ENCODE measurements at regions not wholly inside any gene's neighbourhood (a gene's known extent, or its start where the extent isn't known, plus 50 kb on each side); places are given as distances from the start of the nearest gene placed in this dataset.
"Not testable (repeated sequence)": the region's sequence is repeated elsewhere in the genome, so short reads cannot be mapped to it uniquely, and the experiment has no call there.

DNA sequence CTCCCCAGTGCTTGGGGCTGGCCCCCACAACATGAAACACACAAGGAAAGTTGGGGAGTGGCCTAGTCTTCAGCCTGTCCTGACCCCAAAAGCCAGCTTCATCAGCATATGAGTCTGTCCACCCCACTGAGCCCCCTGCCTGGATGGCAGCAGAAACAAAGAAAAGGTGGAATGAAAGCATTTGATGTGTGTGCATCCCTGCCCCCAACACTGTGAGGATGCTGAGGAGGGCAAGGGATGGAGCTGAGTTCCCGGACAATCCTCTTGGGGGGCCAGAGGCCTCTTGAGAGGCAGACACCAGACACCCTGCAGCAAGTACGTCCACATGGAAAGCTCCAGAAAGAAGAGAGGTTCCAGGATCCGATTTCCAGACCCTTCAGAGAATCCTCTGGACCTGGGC is 113.5 kb upstream of the PPP1R26 start:
- DNase-seq = no peak

DNA sequence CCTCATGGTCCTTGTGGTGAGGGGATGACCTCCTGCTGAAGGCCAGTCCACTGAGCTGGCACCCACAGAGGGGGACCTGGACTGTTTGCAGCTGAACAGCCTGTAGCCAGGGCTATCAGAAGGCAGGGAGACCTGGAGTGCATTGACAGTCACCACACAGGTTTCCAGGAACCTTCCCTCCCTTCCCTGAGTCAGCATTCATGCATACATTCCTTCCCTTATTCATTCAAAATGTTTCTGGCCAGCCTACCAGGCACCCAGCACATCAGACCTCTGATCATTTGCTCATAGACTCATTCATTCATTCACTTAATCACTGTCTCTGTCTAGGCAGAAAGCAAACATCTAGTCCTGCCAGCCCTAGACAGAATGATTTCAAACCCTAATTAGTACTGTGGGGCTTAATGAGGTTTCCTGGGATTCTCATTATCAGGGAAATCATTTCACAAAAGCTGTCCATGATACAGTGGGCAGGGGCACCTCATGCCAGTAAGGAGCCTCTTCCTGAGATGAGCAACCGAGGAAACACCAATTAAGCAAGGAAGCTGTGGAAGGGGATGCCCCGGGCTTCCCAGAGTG is 110.1 kb upstream of the PPP1R26 start:
- DNase-seq = no peak

DNA sequence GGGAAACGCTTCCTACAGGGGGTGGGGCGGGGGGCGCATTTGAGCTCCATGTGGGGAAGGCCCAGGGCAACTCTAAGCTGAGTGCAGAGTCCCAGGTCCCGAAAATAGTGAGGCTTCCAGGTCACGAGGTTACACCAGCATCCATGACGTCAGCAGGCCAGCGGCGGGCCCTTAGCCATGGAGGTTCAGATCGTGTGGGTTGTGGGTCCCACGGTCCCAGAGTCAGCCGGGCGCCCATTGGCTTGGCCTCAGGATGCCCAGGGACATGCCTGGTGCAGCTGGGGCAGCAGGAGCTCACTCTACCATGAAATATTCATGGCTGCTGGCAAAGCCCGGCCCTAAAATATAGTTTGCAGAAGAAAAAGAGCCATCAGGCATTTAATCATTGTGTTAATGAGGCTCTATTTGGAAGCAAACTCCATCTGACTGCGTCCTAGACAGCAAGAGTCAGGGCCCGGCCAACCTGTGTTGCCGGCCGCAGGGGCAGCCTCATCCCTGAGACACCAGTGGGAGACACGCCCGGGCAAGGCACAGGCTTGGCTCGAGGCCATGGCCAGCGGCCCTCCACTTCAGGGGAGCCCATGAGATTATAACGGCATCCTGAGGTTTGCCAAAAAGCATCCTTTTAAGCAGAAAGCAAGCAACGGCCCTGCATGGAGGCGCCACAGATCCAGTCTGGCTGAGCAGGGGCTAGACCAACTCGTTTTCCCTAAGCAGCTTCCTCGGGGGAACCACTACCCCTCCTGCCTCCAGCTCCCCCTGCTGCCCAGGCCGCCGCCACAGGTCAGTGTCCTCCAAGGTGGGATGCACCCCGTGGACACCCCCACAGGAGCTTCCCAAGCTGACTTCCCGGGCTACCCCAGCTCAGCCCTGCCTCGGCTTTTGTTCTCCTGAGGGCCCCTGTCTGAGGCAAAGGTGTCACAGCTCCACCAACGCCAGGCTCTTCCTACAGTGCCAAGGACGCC is 108.9 kb upstream of the PPP1R26 start:
- DNase-seq = no peak

DNA sequence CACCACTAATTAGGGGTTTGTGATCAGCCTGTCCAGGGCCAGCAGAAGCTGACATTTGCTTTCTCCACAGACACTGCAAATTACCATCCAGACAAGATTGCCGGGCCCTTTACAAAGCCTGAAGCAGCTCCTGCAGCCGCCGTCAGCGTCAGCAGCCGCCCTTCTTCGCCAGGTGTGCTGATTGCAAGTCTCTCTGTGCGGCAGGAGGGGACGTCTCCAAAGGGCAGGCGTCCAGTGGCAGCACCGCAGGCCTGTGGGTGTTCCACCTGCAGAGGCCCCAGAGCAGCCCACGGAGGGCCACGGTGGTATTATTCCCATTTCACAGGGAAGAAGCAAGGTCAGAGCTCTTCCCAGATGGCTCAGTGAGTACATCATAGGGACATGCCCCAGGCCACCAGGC is 108.0 kb upstream of the PPP1R26 start:
- DNase-seq = no peak

DNA sequence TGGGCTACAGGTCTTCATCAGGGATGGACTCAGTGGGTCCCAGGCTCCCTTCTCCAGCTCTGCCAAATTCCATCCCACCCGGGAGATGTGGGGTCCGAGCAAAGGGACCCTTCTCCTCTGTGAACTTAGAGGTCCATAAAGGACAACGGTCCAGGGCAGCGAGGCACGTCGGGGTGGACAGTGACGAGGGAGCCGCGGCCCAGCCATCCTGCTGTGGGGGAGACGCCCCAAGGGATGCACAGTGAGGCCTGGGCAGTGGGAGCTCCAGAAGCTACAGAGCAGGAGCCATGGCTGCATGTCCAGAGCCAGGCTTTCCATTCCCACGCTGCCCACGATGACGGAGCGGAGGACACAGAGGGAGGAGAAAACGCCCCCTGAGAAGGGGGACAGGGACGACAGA is 107.5 kb upstream of the PPP1R26 start:
- no peak for DNase-seq

DNA sequence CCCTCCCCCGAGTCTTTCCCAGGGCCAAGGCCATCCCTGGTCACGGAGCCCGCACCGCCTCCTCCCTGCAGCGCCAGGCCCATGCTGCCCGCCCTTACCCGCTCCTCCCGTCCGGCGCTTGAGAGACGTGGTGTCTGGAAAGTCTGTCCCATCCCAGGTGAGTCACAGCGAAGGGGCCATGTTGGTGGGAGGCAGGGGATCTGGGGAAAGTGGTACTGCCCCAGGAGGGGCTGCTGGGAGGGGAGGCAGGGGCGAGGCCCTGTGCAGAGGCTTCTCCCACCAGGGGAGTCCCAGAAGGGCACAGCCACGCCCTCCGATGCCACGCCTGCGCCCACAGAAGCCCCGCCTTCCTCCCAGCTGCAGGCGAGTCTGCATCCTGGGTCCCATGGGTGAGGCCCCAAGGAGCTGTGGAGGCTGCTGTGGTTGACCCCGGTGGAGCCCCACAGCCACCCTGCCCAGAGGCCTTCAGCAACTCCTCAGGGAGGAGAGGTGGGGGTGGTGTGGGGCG is 107.0 kb upstream of the PPP1R26 start:
- no peak for DNase-seq

DNA sequence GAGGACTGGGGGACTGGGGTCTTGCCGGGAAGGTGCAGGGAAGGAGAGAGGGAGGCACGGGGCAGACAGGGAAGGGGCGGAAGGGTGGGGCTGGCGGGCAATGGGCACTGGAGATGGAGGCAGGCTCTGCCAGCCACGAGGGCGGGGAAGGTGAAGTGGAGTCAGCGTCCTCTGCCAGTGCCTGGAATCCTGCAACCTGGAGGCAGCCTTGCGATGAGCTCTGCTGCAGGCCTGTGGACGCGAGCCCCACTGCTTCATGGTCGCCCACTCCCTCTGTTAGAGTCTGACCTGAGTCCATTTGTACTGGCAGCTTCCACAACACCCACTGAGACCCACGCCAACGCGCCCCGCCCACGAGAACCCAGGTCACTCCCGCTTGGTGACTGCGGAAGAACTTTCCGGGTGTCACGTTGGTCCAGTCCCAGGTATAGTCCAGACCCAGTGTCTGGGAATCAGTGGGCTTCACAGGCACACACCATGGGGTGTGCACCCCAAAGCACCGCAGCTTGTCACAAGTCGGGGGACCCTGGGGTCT is 106.4 kb upstream of the PPP1R26 start:
- DNase-seq = no peak

DNA sequence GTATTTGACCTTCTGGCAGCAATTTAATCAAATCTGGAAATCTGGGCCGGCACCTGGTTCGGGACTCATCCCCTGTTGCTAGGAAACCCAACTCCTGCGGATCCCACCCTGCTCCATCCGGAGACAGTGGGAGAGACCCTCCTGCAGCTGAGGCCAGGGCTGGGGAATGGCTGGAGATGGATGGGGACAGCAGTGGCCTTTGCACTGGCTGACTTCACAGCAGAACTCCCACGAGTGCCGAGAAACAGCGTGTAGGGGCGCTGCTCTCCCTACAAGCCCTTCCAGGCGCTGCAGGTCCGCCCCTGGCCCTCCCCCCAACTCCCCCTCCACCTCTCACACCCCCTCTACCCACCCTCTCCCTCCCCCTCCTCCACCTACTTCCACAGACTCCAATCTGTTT is 105.8 kb upstream of the PPP1R26 start:
- DNase-seq = no peak

DNA sequence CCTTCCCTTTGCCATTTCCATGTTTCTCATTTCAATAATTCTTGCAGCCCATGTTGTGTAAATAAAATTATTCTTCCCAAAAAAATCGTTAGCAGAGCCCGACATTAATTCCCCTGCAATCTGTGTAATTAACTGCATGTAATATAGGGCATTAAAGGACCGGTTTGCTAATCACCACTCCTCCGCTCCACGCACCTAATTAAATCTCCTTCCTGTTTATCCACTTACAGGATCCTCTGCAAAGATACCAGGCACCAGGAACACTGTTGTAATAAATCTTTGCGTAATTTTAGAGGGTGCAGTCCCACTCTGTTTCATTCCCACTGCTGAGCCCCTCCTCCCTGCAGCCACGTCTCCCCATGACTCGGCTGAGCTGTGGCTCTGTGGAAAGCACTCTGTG is 105.0 kb upstream of the PPP1R26 start:
- DNase-seq = no peak

DNA sequence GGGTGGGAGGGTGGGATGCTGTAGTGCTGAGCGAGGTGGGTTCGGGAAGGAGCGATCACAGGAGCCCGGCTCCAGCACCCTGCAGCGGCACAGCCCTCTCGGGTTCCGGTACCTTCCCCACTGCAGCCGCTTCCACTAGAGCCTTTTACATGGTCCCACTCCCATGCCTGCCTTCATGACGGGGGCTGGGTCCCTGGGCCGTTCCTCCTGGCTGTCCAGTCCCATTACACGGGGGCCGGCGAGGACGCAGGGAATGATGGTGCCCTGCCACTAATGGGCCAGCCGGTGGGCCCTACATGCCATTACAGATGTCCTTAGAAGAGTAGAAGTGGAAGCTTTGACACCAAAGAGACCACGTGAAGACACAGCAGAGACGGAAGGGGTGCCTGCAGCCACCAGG is 104.6 kb upstream of the PPP1R26 start:
- DNase-seq = no peak

DNA sequence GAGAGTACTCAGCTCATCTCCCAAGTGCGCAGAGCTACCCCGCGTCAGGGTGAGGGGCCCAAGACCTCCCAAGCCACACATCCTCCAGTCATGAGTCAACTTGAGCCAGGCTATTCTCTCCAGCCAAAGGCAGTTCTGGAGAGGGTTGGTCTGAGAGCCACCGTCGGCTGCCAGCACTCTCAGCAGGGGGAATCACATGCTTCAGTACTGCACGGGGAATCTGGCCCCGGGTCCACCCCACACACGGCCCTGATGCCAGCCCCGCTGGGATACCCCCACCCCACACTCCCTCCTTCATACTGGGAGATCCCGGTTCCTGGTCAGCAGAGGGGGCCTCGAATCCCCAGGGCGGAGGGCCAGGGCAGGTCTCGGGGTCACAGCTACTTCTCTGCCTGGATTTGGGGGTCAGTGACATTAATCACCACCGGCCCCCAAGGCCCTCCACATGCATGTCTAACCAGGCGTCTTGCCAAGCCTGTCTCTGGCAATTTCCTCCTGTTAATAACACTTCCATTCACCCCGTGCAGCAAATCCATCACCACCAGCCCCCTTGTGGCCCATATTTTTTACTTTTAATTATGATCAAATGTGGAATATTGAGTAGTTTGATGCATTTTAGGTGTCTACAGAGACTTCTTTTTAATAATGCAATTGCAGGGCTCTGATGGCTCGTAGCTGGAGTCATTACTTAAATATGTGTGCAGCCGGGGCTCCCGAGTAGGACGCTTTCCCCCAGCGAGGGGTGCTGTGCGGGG is 102.9 kb upstream of the PPP1R26 start:
- DNase-seq = no peak

DNA sequence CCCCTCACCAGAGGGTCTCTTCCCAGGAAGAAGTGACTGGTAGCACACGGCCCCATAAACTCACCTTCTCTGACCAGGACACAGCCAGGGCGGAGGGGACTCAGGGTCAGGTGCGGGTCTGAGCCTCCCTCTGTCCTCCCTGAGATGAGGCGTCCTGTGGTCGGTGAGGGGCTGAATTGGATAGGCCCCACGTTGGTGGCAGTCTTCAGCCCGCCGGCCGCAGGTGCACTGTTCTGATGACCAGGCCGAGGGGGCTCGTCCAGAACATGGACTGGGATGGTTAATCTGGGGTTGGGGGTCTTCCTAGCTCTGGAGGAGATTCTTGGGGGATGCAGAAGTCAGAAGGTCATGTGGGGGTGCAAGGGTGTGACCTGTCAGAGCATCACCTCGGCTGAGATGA is 102.2 kb upstream of the PPP1R26 start:
- no peak for DNase-seq

DNA sequence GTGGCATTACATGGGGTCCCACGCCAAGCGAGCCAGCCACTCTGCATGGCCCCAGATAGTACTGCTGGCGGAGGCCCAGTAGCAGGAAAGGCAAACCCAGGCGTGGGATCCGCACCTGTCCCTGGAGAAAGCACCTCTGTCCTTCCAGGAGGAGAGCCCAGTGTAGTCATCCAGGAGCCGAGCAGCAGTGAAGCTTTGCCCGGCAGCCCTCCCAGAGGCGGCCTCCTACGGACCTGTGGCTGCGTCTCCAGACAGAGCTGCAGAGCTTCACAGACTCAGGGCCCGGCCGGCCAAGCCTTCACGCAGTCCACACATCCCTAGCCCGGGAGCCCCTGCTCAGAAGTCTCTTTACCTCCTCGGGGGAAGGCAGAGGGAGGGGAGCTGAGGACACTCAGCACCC is 100.8 kb upstream of the PPP1R26 start:
- DNase-seq = no peak

DNA sequence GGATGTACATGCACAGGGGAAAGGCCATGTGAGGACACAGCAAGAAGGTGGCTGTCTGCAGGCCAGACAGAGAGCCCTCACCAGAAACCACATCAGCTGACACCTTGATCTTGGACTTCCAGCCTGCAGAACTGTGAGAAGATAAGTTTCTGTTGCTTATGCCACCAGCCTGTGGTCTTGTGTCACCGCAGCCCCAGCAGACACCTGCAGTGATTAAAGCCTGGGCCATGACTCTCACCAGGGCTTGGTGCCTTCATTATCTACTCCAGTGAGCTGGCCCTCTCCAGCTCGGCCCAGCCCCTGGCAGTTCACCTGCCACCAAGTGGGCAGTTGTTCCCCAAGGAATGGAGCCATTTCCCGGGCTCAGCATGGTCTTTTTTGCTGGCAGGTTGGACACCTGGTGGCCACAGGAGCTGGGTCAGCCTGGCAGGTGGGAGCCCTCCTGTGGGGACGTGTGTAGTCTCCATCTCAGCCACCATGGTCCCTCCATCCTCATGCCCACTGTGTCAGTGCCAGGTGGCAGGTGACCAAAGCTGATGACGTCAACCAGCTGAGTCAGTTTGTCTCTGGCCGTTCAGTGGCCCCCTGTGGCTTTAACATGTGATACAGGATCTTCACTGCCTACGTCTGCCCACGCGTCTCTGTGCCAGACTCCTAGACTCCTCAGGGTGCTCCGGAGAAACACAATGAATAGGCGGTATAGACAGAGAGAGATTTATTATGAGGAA is 99.9 kb upstream of the PPP1R26 start:
- no peak for DNase-seq

DNA sequence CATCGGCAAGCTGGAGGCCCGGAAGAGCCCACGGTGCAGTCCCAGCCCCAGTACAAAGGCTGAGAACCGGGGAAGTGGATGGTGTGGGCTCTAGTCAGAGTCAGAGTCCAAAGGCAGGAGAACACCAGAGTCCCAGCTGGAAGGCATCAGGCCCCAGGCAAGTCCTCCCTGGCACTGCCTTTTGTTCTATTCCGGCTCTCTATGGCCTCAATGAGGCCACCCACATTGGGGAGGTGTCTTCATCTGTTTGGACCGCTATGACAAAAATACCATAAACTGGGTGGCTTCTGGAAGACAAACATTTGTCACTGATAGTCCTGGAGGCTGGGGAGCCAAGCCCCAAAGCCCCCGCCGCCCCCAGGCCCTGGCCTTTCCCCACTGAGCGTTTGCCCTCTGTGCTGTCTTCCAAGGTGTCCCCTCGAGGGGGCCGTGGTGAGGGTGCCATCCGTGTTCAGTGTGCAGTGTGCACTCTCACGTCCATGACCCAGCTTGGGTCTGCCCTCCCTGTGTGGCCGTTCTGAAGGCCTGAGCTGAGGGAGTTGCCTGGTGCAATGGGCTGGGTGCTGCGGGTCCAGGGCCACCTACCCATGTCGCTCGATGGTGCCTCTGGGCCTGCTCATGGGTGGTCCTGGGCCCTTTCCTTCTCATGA is 99.1 kb upstream of the PPP1R26 start:
- no peak for DNase-seq

DNA sequence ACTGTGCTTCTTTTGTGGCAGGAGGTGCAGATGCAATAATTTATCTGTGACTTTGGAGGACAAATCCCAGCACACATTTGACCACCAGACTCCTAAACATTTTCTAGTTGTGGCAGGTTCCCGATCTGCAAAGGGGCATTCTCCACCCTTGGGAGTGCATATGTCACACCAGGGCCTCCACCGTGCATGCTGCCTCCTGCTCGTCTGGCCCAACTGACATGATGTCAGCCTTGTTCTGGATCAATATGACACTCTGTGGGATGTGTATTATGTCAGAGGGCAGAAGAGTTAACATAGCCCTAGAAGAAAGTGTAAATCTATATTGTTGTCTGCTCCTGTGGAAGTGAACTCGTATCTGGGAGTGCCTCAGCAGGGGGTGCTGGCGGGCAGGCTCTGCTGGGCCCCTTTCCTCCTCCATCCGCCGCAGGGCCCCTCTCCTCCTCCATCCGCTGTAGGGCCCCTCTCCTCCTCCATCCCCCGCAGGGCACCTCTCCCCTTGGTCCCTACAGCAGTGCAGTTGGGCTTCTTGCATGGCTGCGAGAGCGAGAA is 97.7 kb upstream of the PPP1R26 start:
- no peak for DNase-seq

DNA sequence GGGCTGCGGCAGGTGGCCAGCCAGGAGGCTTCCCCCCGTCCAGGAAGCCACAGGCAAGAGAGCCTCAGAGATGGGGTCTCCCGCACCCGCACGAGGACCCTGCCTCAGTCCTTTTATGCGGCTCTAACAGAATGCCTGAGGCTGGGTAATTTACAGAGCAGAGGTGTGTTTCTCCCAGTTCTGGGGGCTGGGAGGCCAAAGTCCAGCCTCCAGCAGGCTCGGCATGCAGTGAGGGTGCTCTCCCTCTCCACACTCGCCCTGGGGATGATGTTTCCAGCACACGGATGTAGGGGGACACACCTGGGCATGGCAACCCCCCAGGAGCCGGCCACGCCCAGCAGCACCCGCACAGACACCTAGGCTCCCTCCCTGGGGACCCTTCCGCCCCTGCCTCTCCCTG is 95.4 kb upstream of the PPP1R26 start:
- DNase-seq = no peak

DNA sequence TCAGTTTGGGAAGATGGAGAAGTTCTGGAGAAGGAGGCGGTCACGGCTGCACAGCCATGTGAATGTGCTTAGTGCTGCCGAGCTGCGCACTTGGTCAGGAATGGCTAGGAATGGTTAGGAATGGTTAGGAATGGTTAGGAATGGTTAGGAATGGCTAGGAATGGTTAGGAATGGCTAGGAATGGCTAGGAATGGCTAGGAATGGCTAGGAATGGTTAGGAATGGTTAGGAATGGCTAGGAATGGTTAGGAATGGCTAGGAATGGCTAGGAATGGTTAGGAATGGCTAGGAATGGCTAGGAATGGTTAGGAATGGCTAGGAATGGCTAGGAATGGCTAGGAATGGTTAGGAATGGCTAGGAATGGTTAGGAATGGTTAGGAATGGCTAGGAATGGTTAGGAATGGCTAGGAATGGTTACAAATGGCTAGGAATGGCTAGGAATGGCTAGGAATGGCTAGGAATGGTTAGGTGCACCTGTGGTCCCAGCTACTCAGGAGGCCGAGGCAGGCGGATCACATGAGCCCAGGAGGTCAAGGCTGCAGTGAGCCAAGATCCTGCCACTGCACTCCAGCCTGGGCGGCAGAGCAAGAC is 94.7 kb upstream of the PPP1R26 start:
- DNase-seq = not testable (repeated sequence)

DNA sequence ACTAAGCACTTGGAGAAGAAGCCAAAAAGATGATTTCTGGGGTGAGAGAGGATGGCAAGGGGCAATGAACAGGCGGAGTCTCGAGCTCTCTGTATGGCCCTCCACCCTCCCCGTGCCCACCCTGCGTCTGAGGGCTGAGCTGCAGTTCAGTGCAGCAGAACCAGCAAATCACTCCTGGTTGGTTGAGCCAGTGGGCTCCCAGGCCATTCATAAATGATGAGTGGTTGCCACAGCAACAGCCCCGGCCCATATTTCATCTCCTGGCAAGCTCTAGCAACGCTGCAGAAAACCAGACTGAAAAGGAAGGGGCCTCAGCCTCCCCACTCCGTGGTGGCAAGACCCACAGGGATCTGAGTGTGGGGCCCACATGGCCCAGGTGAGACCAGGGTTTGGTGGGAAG is 93.8 kb upstream of the PPP1R26 start:
- DNase-seq = no peak

DNA sequence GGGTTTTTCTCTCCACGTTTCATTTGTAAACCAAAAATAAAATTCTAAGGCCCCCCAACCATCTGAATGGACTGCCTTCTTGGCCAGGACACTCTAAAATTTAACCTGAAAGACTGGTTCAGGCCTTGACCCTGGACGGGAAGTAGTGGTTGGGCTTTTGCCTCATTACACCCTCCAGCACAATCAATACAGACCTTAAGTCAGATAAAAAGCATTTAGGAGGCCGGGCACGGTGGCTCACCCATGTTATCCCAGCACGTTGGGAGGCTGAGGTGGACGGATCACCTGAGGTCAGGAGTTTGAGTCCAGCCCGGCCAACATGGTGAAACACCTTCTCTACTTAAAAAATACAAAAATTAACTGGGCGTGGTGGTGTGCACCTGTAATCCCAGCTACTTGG is 91.6 kb upstream of the PPP1R26 start:
- no peak for DNase-seq

DNA sequence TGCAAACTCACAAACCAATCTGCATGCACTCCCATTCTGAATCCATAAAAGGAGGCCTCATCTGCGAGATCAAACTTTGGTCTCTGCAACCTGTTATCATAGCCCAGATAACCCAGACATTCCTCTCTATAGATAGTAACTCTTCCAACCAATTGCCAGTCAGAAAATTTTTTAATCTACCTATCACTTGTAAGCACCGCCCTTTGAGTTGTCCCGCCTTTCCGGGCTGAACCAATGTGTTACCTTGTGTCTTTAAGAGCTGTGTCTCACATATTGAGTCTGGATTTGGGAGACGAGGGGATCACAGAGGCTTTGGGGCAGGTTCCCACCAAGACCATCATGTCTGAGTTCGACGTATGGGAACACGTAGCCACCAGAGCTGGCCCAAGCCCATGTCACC is 91.1 kb upstream of the PPP1R26 start:
- DNase-seq = no peak
